ENCODE measurements at regions not wholly inside any gene's neighbourhood (a gene's known extent, or its start where the extent isn't known, plus 50 kb on each side); places are given as distances from the start of the nearest gene placed in this dataset.

GRCh38 chr1:70809069-70809468, 238.5 kb downstream of the PTGER3 start:
- TF ChIP-seq, protein P1, sequence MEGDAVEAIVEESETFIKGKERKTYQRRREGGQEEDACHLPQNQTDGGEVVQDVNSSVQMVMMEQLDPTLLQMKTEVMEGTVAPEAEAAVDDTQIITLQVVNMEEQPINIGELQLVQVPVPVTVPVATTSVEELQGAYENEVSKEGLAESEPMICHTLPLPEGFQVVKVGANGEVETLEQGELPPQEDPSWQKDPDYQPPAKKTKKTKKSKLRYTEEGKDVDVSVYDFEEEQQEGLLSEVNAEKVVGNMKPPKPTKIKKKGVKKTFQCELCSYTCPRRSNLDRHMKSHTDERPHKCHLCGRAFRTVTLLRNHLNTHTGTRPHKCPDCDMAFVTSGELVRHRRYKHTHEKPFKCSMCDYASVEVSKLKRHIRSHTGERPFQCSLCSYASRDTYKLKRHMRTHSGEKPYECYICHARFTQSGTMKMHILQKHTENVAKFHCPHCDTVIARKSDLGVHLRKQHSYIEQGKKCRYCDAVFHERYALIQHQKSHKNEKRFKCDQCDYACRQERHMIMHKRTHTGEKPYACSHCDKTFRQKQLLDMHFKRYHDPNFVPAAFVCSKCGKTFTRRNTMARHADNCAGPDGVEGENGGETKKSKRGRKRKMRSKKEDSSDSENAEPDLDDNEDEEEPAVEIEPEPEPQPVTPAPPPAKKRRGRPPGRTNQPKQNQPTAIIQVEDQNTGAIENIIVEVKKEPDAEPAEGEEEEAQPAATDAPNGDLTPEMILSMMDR (IDR thresholded peaks at IDR 0.05) = no peak
- TF ChIP-seq POLR2AphosphoS5 (IDR thresholded peaks at IDR 0.05) = no peak
- no peak for TF ChIP-seq POLR2A (IDR thresholded peaks at IDR 0.05)
- TF ChIP-seq EP300 (IDR thresholded peaks at IDR 0.05) = no peak

All from suprapubic skin (tissue), 4 donors.